ENCODE measurements at regions not wholly inside any gene's neighbourhood (a gene's known extent, or its start where the extent isn't known, plus 50 kb on each side); places are given as distances from the start of the nearest gene placed in this dataset.

GRCh38 chr6:140917911-140918310, 1214.8 kb upstream of the GJE1 start:
- H3K9me3 ChIP-seq: peaks cover 0 to 2% (median 0%) of the 10 kb centered on the region in 12 donors
- intact Hi-C loops (cut with DNase I): loop anchor here in 3 of 10 donors (2.0 to 10.0 kb wide), 4 partner anchors 477 to 1546 kb away; partner anchors contain the start of gene CITED2 (in 3 of the 3)
- WGBS, 4 donors: 76 to 83% (median 80%) methylated on average over 2 of the region's 2 CpGs
- DNase-seq (no peak), ATAC-seq (no peak)
- H3K27me3 ChIP-seq: no peaks in the 10 kb centered on the region
- H3K4me1 ChIP-seq: peaks cover 0 to 17% (median 11%) of the 10 kb centered on the region in 12 donors
- no peak overlapping the region for H3K4me3 ChIP-seq
- H3K36me3 ChIP-seq: no peaks in the 10 kb centered on the region
- H3K27ac ChIP-seq: no peak overlapping the region
- TF ChIP-seq CTCF (IDR thresholded peaks at IDR 0.05) (no peak), POLR2A (IDR thresholded peaks at IDR 0.05) (no peak)

GRCh38 chr6:140915551-140915950, 1217.2 kb upstream of the GJE1 start:
- peak in 1 of 4 donors; percentile 42 for ATAC-seq
- TF ChIP-seq CTCF (IDR thresholded peaks at IDR 0.05): no peak
- TF ChIP-seq POLR2A (IDR thresholded peaks at IDR 0.05): no peak
- no peaks in the 10 kb centered on the region for H3K27me3 ChIP-seq

GRCh38 chr6:140915103-140915502, 1217.6 kb upstream of the GJE1 start:
- H3K9me3 ChIP-seq: peaks cover 0 to 2% (median 0%) of the 10 kb centered on the region in 12 donors
- no peak overlapping the region for H3K4me3 ChIP-seq
- ATAC-seq: peak in 2 of 4 donors; percentile 24 to 46
- no peak for DNase-seq
- intact Hi-C loops (cut with DNase I): loop anchor here in 3 of 10 donors (5.0 to 10.0 kb wide), 3 partner anchors 650 to 1543 kb away; partner anchors contain the start of gene CITED2 (in 3 of the 3)
- H3K36me3 ChIP-seq: no peaks in the 10 kb centered on the region
- peaks cover 0 to 17% (median 11%) of the 10 kb centered on the region in 12 donors for H3K4me1 ChIP-seq
- TF ChIP-seq CTCF (IDR thresholded peaks at IDR 0.05) (peak in 5 of 12 donors; percentile 7 to 31 (median 19)), POLR2A (IDR thresholded peaks at IDR 0.05) (no peak)
- H3K27me3 ChIP-seq: no peaks in the 10 kb centered on the region
- 3 to 9% (median 7%) methylated on average over 1 of the region's 1 CpG for WGBS, 4 donors
- H3K27ac ChIP-seq: peak overlapping the region in 4 of 12 donors; percentile 11 to 35 (median 26)

More at GRCh38 chr6:140915551-140915950, 1217.2 kb upstream of the GJE1 start:
- Histone ChIP-seq H3K4me1 (peaks cover 0 to 17% (median 11%) of the 10 kb centered on the region in 12 donors), H3K9me3 (peaks cover 0 to 2% (median 0%) of the 10 kb centered on the region in 12 donors), H3K27ac (peak overlapping the region in 4 of 12 donors; percentile 11 to 35 (median 26)), H3K4me3 (no peak overlapping the region), H3K36me3 (no peaks in the 10 kb centered on the region)
- intact Hi-C loops (cut with DNase I): loop anchor here in 3 of 10 donors (5.0 to 10.0 kb wide), 3 partner anchors 649 to 1543 kb away; partner anchors contain the start of gene CITED2 (in 3 of the 3)
- 42 to 48% (median 44%) methylated on average over 3 of the region's 3 CpGs for WGBS, 4 donors
- no peak for DNase-seq

- Histone ChIP-seq H3K27me3 (no peaks in the 10 kb centered on the region), H3K4me3 (no peak overlapping the region), H3K27ac (no peak overlapping the region), H3K36me3 (no peaks in the 10 kb centered on the region), H3K9me3 (peaks cover 0 to 2% (median 0%) of the 10 kb centered on the region in 12 donors), H3K4me1 (peaks cover 0 to 17% (median 11%) of the 10 kb centered on the region in 12 donors)
- ATAC-seq (no peak), DNase-seq (no peak)
- TF ChIP-seq CTCF (IDR thresholded peaks at IDR 0.05) (no peak), POLR2A (IDR thresholded peaks at IDR 0.05) (no peak)
- 88 to 94% (median 93%) methylated on average over 3 of the region's 3 CpGs for WGBS, 4 donors
- intact Hi-C loops (cut with DNase I): loop anchor here in 3 of 10 donors (10.0 kb wide), 2 partner anchors 652 to 1538 kb away; partner anchors contain the start of gene CITED2 (in 1 of the 3)
These were observed 1220.0 kb upstream of the GJE1 start for GRCh38 chr6:140912686-140913085.

All from heart left ventricle (tissue), 16 donors.